Activated naive CD8-positive, alpha-beta T cell treated with anti-CD3 and anti-CD28 coated beads, Interleukin-2, amount 10 ng/mL, durations not matched to agents 7 days and 5 days (primary cell): ENCODE measurements at regions not wholly inside any gene's neighbourhood (a gene's known extent, or its start where the extent isn't known, plus 50 kb on each side); places are given as distances from the start of the nearest gene placed in this dataset.

ENCODE experiments used
- ATAC-seq: fragments of 150-1000 bp; cut with Tn5 transposase; one replicate; pipeline ENCODE4 v1.10.0; 2021; ENCODE audit warnings: low read depth, moderate library complexity
- POLR2A ChIA-PET: fragments of 350-600 bp; sonication (Branson Sonifier 250); formaldehyde crosslinking; loops from one replicate; lab custom pipeline; 2021; ENCODE audit warnings: antibody characterized with exemption; lab: Charles Lee
- DNase-seq: peaks from one replicate; pipeline ENCODE4 v3.0.0; 2021
- H3K27ac Mint-ChIP-seq: one replicate; pipeline ENCODE4 v1.8.0; 2022; ENCODE audit warnings: mild to moderate bottlenecking, mixed read lengths
- H3K27me3 Mint-ChIP-seq: one replicate; pipeline ENCODE4 v1.8.0; 2022; ENCODE audit warnings: mild to moderate bottlenecking, moderate library complexity, mixed read lengths
- H3K36me3 Mint-ChIP-seq: one replicate; pipeline ENCODE4 v1.8.0; 2021; ENCODE audit warnings: mild to moderate bottlenecking, mixed read lengths
- H3K4me1 Mint-ChIP-seq: one replicate; pipeline ENCODE4 v1.8.0; 2021; ENCODE audit warnings: mixed read lengths
- H3K4me3 Mint-ChIP-seq: one replicate; pipeline ENCODE4 v1.8.0; 2022; ENCODE audit warnings: mild to moderate bottlenecking, moderate library complexity, mixed read lengths
- H3K9me3 Mint-ChIP-seq: one replicate; pipeline ENCODE4 v1.8.0; 2021; ENCODE audit warnings: mixed read lengths

GRCh38 chr5:3361811-3362605 is 233.6 kb upstream of the IRX1 start:
- DNase-seq (no peak), ATAC-seq (no peak)
- POLR2A ChIA-PET, result no interaction called here
- Mint-ChIP-seq H3K27me3 (no peaks in the 10 kb centered on the region), H3K4me1 (no peaks in the 10 kb centered on the region), H3K4me3 (no peak overlapping the region), H3K27ac (no peak overlapping the region), H3K9me3 (peaks cover 3% of the 10 kb centered on the region), H3K36me3 (no peaks in the 10 kb centered on the region)

- ATAC-seq (no peak), DNase-seq (no peak)
- Mint-ChIP-seq H3K36me3 (no peaks in the 10 kb centered on the region), H3K9me3 (peaks cover 3% of the 10 kb centered on the region), H3K27me3 (no peaks in the 10 kb centered on the region), H3K4me1 (no peaks in the 10 kb centered on the region), H3K4me3 (no peak overlapping the region), H3K27ac (no peak overlapping the region)
- POLR2A ChIA-PET, result no interaction called here
Observed at GRCh38 chr5:3359642-3360041, 236.0 kb upstream of the IRX1 start.

GRCh38 chr5:3357291-3357690 is 238.3 kb upstream of the IRX1 start:
- Mint-ChIP-seq H3K27me3 (no peaks in the 10 kb centered on the region), H3K27ac (no peak overlapping the region), H3K4me1 (no peaks in the 10 kb centered on the region), H3K36me3 (no peaks in the 10 kb centered on the region), H3K9me3 (peaks cover 4% of the 10 kb centered on the region), H3K4me3 (no peak overlapping the region)
- no peak for DNase-seq
- POLR2A ChIA-PET, result no interaction called here
- no peak for ATAC-seq

GRCh38 chr5:3356016-3356415 is 239.6 kb upstream of the IRX1 start:
- H3K27ac Mint-ChIP-seq, result no peak overlapping the region
- no peaks in the 10 kb centered on the region for H3K27me3 Mint-ChIP-seq
- DNase-seq, result no peak
- peaks cover 3% of the 10 kb centered on the region for H3K9me3 Mint-ChIP-seq
- H3K4me3 Mint-ChIP-seq, result no peak overlapping the region
- POLR2A ChIA-PET, result no interaction called here
- no peaks in the 10 kb centered on the region for H3K4me1 Mint-ChIP-seq
- no peak for ATAC-seq
- H3K36me3 Mint-ChIP-seq, result no peaks in the 10 kb centered on the region

- H3K36me3 Mint-ChIP-seq, result no peaks in the 10 kb centered on the region
- no peaks in the 10 kb centered on the region for H3K27me3 Mint-ChIP-seq
- DNase-seq (no peak), ATAC-seq (no peak)
- POLR2A ChIA-PET, result no interaction called here
- no peaks in the 10 kb centered on the region for H3K4me1 Mint-ChIP-seq
- no peak overlapping the region for H3K4me3 Mint-ChIP-seq
- H3K9me3 Mint-ChIP-seq, result peaks cover 2% of the 10 kb centered on the region
- H3K27ac Mint-ChIP-seq, result no peak overlapping the region
Observed at GRCh38 chr5:3355126-3355525, 240.5 kb upstream of the IRX1 start.

GRCh38 chr5:3354606-3355005 is 241.0 kb upstream of the IRX1 start:
- ATAC-seq (no peak), DNase-seq (no peak)
- Mint-ChIP-seq H3K27me3 (no peaks in the 10 kb centered on the region), H3K4me3 (no peak overlapping the region), H3K4me1 (no peaks in the 10 kb centered on the region), H3K36me3 (no peaks in the 10 kb centered on the region), H3K9me3 (peaks cover 2% of the 10 kb centered on the region), H3K27ac (no peak overlapping the region)
- POLR2A ChIA-PET, result no interaction called here

GRCh38 chr5:3353561-3353960 is 242.1 kb upstream of the IRX1 start:
- H3K4me3 Mint-ChIP-seq, result no peak overlapping the region
- H3K27me3 Mint-ChIP-seq, result no peaks in the 10 kb centered on the region
- no peak overlapping the region for H3K27ac Mint-ChIP-seq
- peaks cover 2% of the 10 kb centered on the region for H3K9me3 Mint-ChIP-seq
- no peaks in the 10 kb centered on the region for H3K36me3 Mint-ChIP-seq
- H3K4me1 Mint-ChIP-seq, result no peaks in the 10 kb centered on the region
- no peak for DNase-seq
- POLR2A ChIA-PET, result no interaction called here
- no peak for ATAC-seq

GRCh38 chr5:3352711-3353110 is 242.9 kb upstream of the IRX1 start:
- Mint-ChIP-seq H3K27ac (no peak overlapping the region), H3K4me3 (no peak overlapping the region), H3K4me1 (no peaks in the 10 kb centered on the region), H3K36me3 (no peaks in the 10 kb centered on the region), H3K27me3 (no peaks in the 10 kb centered on the region), H3K9me3 (peaks cover 2% of the 10 kb centered on the region)
- POLR2A ChIA-PET, result no interaction called here
- ATAC-seq, result no peak
- DNase-seq, result no peak

- Mint-ChIP-seq H3K27me3 (no peaks in the 10 kb centered on the region), H3K27ac (no peak overlapping the region), H3K4me1 (no peaks in the 10 kb centered on the region), H3K9me3 (peaks cover 2% of the 10 kb centered on the region), H3K36me3 (no peaks in the 10 kb centered on the region), H3K4me3 (no peak overlapping the region)
- DNase-seq (no peak), ATAC-seq (no peak)
- POLR2A ChIA-PET, result no interaction called here
Observed at GRCh38 chr5:3351581-3352442, 243.8 kb upstream of the IRX1 start.

- Mint-ChIP-seq H3K4me3 (no peak overlapping the region), H3K36me3 (no peaks in the 10 kb centered on the region), H3K4me1 (no peaks in the 10 kb centered on the region)
Observed at GRCh38 chr5:3350781-3351180, 244.9 kb upstream of the IRX1 start.

GRCh38 chr5:3349704-3350565 is 245.7 kb upstream of the IRX1 start:
- DNase-seq (no peak), ATAC-seq (no peak)
- H3K27me3 Mint-ChIP-seq, result no peaks in the 10 kb centered on the region
- H3K9me3 Mint-ChIP-seq, result peaks cover 2% of the 10 kb centered on the region
- no peak overlapping the region for H3K27ac Mint-ChIP-seq
- no peaks in the 10 kb centered on the region for H3K4me1 Mint-ChIP-seq
- H3K36me3 Mint-ChIP-seq, result no peaks in the 10 kb centered on the region
- POLR2A ChIA-PET, result no interaction called here
- no peak overlapping the region for H3K4me3 Mint-ChIP-seq

More at GRCh38 chr5:3350781-3351180, 244.9 kb upstream of the IRX1 start:
- POLR2A ChIA-PET, result no interaction called here
- Mint-ChIP-seq H3K27me3 (no peaks in the 10 kb centered on the region), H3K9me3 (peaks cover 2% of the 10 kb centered on the region), H3K27ac (no peak overlapping the region)
- ATAC-seq (no peak), DNase-seq (no peak)

- no peaks in the 10 kb centered on the region for H3K27me3 Mint-ChIP-seq
- DNase-seq, result no peak
- H3K27ac Mint-ChIP-seq, result no peak overlapping the region
- H3K4me3 Mint-ChIP-seq, result no peak overlapping the region
- POLR2A ChIA-PET, result no interaction called here
- H3K9me3 Mint-ChIP-seq, result peaks cover 2% of the 10 kb centered on the region
- H3K4me1 Mint-ChIP-seq, result no peaks in the 10 kb centered on the region
- ATAC-seq, result no peak
- H3K36me3 Mint-ChIP-seq, result no peaks in the 10 kb centered on the region
Observed at GRCh38 chr5:3348576-3349535, 246.8 kb upstream of the IRX1 start.
